HG03378 (cell line): ENCODE measurements at regions not wholly inside any gene's neighbourhood (a gene's known extent, or its start where the extent isn't known, plus 50 kb on each side); places are given as distances from the start of the nearest gene placed in this dataset.
"Not testable (repeated sequence)": the region's sequence is repeated elsewhere in the genome, so short reads cannot be mapped to it uniquely, and the experiment has no call there.

Source experiments
- ATAC-seq: cut with Tn5 transposase; IDR thresholded peaks from one replicate; pipeline ENCODE4 v1.9.1; 2021; ENCODE audit warnings: mild to moderate bottlenecking, moderate library complexity; ENCODE audit not compliant: unreplicated experiment

DNA sequence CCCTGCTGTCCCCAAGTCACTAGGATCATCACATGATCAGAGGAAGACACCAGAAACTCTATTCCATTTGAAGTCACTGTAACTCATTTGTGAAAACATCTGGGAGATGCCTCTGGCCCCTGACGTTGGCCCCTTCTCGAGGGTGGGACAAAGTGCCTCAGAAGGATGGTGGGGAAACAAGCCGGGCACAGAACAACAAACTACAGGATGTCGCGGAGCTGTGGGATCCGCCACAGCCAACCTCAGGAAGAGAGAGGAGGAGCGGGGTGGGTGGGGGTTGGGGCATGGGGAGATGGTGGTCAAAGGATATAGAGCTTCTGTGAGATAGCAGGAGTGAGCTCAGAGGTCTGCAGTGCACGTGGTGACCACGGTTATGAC lies 265.6 kb upstream of the TCERG1L start:
- ATAC-seq = no peak

DNA sequence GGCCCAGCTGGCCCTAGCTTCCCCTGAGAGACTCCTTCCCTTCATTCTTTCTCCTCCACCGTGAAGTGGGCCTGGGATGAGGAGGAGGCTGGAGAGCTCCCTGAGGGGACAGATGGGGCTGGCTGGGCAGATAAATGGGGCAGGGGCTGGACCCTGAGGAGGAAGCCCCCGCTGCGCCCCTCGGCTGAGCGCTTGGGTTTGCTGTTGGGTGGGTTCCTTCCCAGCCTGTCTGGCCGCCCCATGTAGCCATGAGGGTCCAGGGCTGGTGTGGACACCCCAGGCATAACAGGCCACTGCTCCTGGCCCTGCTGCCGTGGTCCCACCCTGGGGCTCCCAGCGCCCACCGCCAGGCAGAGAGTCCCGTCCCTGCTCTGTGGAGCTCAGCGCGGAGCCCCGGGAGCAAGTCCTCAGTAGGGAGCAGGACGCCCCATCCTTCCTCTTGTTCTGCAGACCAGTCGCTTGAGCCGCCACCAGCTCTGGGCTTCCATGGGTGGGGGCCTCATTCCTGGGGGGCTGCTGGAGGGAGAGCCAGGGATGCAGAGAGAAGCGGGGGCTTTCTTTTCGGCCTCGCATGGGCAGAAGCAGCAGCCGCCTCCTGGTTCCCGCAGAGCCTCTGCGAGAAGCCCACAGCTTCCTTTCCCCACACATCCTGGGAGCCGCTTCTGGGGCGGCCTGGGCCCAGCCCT lies 266.4 kb upstream of the TCERG1L start:
- no peak for ATAC-seq

DNA sequence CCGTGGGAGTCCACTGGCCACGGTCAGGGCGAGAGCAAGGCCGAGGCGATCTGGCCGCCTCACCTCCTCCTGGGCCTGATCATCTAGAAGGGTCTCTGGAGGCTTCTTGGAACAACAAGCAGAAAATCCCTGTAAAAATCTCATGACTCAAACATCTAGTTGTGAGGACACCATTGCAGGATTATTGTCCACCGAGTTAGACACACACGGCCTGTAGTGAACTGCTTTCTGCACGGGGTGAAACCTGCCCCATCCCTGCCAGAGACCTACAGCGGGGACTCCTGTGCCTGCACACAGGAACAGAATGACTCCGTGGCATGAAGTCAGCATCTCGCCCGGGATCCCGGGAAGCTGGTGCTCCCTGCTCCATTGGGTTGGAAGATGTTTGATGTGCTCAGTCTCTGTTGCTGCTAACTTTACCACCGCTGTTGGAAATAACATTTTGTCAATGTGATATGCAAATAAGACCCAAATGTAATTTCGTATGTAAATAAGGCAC lies 267.0 kb upstream of the TCERG1L start:
- ATAC-seq = no peak

DNA sequence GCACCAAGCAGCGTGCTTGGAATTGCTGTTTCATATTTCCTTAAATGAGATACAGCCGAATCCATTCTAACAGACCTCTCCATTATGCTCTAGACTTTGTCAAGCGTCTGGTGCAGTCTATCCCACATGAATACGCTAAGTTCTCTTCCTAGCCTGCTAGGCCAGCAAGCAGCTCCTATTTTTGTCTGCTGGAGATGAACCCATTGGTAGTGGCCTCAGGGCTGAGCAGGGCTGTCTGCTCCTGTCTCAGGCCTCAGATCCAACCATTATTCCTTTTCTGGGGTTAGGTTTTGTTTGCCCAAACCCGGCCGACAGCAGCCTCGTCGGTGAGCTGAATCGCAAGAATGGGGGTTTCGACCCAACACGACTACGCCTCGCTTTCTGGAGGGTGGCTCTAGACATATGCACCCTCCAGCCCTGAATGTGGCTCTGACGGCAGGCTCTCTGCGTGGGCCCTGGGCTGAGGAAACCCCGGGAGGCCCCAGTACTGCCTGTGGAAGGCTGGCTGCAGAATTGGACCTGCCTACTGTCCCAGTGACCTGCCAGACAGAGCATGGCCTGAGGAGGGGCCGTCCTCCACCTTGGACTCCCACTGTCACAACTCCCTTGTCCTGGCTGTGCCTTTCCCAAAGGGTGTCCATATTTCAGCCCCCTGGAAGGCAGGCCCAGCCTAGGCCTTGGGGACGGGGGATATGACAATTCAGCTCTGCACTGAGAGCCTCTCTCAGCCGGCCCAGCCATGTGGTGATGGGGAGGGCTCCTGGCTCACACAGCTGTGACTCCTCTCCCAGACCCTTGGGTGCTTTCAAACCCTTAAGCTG lies 267.9 kb upstream of the TCERG1L start:
- no peak for ATAC-seq

DNA sequence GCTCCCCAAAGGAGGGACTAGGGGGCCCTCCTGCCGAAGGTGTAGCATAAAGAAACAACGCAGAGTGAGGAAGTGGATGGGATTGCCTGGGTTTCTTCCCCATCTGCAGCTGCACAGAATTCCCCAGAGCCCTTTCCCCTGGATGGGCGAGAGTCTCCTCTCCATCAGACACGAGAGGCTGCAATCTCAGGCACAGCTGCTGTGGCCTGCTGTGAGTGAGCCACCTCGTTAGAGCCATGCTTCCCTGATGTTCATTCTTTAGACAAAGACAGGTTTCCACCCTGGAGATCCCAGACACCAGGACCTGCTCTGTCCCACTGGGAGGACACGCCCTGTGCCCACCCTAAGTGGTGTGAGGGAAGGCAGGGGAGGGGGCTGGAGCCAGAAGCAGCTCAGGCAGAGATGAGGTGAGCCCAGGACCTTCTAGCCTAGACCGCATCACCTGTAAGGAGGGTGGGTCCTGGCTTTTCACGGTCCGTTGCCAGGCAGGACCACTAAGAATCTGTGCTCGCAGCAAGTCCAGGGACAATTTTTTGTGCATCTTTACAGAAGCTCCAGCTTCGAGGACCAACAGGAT lies 268.6 kb upstream of the TCERG1L start:
- ATAC-seq = no peak

DNA sequence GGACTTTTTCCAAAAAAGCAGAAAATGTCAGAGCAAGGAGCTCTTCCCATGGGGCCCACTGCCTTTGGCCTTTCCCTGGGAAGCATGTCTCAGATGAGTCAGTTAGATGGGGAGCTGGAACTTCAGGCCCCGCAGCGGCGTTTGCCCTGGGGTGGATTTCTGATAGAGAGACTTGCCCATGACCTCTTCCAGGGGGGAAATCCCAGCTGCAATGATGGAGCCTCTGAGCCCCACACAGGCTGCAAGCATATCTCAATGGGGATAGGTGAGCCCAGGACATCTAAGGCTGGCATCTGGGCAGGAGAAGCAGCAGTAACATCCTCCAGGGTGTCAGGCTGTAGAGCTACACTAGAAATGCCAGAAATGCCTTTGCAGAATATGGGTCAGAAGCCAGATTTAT lies 269.2 kb upstream of the TCERG1L start:
- no peak for ATAC-seq

DNA sequence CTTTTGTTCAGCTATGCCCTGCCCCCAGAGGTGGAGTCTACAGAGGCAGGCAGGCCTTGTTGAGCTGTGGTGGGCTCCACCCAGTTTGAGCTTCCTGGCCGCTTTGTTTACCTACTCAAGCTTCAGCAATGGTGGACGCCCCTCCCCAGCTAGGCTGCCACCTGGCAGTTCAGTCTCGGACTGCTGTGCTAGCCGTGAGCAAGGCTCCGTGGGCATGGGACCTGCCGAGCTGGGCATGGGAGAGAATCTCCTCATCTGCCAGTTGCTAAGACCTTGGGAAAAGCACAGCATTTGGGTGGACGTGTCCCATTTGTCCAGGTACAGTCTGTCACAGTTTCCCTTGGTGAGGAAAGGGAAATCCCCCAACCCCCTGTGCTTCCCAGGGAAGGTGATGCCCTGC lies 270.0 kb upstream of the TCERG1L start:
- not testable (repeated sequence) for ATAC-seq

DNA sequence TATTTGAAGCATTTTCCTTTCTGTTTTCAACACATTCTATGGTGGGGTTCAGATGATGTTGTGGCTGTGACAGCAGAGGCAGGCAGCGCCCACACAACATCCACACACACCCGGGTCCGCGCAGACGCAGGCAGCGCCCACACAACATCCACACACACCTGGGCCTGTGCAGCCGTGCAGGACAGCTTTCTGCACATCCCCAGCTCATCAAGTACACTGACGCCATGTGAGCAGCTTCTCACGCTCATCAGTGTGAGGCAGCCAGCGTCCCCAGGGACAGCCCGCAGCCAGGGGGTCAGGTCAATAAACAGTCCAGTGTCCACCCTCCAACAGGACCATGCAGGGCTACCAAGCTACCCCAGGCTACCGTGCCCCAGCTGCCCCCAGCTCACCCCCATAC lies 272.8 kb upstream of the TCERG1L start:
- no peak for ATAC-seq

DNA sequence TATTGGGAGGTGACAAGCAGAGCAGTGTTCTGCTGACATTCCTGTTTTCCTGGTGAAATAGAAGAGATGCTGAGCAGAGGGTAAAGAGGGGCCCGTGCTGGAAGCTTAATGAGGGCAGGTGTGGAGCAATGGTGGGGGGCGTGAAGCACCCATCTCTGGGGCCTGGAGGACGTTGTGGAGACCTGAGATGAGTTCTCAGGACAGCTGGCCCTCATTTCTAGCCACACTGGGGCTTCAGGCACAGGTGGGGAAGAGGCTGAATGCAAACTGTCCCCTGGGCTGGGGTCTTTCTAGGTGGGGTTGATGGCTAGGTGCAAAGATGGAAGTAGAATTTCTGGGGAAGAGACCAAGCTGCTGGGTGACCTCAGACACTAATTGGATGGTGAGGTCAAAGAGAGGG lies 274.2 kb upstream of the TCERG1L start:
- no peak for ATAC-seq

DNA sequence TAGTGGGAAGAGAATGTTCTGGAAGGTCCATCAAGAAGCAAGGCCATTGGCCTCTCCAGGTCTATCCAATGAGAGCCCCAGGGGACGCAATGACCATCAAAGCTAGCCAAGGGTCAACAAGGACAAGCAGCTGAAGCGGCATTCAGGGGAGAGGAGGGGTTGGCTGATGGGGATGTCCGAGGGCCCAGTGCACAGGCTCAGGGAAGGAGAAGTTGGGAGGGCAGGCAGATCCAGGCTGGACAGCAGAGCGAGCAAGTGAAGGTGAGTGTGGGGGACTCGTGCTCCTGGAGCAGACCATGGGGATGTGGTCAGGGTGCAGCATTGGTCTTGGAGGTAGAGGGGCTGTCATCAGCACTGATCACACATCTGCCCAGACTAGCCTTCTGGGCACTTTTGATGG lies 275.4 kb upstream of the TCERG1L start:
- ATAC-seq = no peak

DNA sequence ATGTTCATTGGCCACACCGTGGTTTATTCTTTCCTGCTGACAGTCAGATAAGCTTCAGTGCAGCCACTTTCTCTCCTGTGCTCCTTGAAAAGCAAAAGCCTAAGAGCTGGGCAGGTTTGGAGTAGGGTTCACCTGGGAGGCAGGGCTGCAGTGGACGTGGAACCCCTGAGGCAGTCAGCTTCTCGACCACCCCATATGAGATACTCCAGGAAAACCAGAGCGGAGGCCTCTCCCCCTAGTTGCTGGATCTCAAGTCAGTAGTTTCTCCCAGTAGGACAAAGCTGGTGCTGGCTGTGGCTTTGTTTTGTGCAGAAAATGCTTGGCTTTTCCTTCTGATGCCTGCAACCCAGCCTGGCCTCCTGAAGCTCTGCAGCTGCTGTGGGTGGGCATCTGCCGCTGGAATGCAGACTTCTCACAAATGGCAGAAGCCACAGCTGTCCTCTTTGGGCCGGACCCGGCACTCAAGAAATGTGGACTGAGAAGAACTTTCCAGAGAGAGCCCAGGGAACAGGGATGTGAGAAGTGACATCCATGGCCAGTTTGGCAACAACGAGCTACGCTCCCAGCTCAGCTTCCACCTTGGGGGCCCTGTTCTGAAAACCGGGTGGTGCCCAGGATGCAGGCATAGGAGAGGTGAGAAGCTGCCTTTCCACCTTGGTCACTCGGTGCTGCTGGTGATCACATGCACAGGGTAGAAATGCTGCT lies 276.6 kb upstream of the TCERG1L start:
- no peak for ATAC-seq

DNA sequence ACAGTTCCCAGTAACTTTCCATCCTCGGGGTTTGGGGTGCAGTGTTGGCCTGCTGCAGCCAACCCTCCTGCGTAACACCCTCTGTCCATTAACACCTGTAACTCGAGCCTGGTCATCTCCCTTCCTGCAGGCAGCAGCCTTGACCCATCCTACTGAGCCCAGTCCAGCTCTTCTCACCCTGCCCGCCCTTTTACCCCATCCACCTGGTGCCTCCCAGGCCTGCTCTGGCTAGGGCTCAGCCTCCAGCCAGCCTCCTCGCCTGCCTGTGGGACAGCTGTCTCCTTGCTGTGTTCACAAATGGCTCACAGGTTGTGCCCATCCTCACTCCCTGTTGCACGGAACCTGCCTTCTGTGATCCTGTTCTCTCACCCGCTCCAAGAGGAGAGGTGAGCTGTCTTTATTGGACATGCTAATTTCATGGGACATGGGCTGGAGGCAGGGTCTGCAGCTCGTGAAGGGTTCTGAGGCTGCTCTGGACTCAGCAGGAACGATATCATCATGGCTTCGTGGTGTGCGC lies 277.2 kb upstream of the TCERG1L start:
- ATAC-seq = no peak

DNA sequence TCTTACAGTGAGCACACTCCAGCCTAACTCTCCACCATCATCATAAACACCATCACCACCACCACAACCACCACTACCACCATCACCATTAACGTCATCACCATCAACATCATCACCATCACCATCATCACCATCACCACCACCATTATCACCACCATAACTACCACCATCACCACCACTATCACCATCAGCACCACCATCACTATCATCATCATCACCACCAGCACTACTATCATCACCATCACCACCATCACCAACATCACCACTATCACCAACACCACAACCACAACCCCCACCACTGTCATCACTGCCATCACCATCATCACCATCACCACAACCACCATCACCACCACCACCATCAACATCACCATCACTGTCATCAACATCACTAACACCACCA lies 279.0 kb upstream of the TCERG1L start:
- no peak for ATAC-seq

DNA sequence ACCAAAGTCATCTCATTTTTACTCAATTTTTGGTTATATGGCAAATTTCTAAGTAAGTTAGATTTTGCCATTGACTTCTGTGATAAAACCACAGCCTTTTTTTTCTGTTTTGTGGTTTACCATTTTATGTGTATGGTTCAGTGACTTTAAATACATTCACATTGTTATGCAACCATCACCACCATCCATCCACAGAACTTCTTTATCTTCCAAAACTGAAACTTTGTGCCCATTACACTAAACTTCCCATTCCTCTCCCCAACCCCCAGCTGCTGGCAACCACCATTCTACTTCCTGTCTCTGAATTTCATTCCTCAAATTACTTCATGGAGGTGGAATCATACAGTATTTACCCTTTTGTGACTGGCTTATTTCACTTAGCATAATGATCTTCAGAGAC lies 280.4 kb upstream of the TCERG1L start:
- no peak for ATAC-seq

DNA sequence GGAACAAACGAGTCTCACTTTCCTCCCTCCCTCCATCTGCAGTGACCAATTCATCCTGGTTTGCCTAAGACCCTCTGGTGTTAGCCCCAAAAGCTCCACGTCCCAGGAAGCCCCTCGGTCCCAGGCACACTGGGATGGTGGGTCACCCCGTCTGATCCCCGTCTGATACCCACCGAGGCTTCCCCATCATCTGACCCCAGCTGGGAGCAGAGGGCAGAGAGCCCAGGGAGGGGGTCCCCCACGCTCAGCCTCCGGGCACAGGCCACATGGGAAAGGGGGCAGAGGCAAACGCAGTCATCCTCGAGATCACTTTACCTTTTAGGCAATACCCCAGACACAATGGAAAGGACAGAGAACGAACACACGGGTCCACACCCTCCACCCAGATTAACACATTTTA lies 291.6 kb upstream of the PPP2R2D start:
- ATAC-seq = no peak

DNA sequence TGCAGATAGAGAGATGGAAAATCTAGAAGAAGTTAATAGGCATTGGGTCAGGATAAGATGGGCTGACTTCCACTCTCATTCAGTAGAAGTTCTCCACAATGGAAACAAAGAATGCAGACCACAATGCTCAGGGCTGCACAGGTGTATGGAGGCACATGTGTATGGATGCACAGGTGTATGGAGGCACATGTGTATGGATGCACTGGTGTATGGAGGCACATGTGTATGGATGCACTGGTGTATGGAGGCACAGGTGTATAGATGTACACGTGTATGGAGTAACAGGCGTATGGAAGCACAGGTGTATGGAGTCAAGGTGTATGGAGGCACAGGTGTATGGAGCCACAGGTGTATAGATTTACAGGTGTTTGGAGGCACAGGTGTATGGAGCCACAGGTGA lies 285.7 kb upstream of the PPP2R2D start:
- ATAC-seq = no peak

DNA sequence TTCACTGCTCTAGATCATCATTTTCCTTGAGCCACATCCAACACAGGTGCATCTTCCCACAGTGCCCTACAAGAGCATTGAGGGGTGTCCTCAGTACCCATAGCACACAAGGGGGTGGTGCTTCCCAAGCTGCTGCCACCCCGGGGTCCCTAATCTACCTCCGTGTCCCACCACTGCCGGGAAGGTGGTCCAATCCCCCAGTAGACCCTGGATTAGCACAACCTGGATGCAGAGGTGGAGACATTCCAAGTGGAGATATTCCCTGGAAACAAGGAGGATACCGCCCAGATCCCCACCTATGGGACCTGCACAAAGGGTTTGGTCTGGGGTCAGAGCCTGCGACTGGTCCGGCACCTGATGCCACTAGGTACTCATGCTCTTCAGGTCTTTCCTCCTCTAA lies 284.8 kb upstream of the PPP2R2D start:
- no peak for ATAC-seq

DNA sequence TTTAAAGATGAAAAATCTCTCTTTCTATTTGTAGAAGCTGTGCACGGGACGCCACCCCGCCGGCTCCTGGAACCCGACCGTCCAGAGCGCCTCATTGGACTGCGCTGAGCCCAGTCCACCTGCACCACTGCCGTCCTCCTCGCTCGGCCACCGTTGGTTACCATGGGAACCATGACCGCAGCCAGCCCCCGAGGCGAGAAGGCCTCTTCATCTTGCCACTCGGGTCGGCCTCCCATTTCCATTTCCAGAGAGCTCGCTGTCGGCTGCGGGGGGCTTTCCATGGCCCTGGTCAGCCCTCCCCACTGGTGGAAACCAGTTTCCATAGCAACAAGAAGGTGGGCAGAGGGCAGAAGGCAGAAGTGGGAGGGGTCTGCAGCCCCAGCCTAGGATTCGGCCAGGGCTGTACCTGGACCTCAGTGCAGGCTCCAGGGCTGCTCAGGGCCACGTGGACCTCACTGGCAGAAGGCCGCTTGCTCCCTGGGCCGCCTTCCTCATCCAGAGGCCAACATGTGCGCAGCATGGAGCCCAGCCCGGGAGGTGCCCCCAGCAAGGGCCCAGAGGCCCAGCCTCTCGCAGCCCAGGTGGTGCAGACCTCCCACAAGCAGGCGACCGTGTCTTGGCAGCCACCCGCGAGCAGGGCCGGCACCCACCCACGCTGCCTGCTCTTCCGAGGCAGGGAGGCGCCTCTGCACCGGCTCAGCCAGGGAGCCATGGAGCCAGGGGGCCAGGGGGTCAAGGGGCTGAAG lies 283.5 kb upstream of the PPP2R2D start:
- no peak for ATAC-seq

DNA sequence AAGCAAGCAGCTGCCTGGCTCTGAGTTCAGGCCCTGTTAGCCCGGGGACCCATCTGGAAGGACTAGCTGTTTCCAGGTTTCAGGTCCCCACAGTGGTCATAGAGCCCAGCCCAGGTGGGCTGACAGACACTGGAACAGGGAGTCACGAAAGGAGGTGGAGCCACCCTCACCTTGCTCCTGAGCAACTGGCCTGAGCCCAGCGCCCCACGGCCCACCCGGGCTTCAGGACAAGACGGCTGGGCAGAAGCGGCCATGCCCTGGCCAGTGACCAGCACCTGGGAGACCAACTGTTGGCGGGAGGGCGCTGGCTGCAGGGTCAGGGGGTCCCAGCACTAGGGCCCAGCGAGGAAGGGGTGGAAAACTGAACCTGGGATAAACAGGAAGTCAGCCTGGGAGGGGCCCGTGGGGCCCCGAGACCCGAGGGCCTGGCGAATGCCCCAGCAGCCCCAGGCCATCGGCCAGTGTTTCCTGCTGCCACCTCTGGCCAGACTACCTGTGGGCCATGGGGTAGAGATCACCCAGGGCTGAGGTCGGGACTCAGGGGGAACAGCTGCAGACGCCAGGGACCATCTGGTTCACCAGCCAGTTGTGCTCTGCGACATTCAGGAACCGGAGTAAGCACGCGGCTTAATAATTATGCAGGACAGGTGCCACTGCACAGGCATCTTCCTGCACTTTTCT lies 282.1 kb upstream of the PPP2R2D start:
- no peak for ATAC-seq

DNA sequence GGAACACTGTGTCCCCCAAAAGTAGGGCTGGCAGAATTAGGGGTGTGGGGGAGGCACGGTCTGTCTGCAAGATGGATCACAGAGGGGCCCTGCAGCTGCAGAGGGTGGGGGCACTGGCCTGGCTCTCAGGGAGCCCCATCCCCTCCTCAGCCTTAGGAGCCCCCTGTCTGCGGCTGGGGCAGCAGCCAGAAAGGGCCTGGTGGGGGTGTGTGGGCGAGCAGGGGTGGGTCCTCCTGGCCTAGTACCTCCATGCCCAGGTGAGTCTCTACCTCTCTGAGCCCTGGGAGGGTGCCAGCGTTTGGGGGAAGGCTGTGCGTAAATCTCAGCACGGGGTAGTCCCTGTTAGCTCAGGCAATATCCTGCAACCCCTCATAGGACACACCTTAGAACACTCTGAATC lies 280.5 kb upstream of the PPP2R2D start:
- no peak for ATAC-seq
